GM18511 (cell line): ENCODE measurements at regions not wholly inside any gene's neighbourhood (a gene's known extent, or its start where the extent isn't known, plus 50 kb on each side); places are given as distances from the start of the nearest gene placed in this dataset.
"Not testable (repeated sequence)": the region's sequence is repeated elsewhere in the genome, so short reads cannot be mapped to it uniquely, and the experiment has no call there.

ENCODE experiments used
- ATAC-seq: cut with Tn5 transposase; IDR thresholded peaks from one replicate; pipeline ENCODE4 v1.9.1; 2021; ENCODE audit warnings: mild to moderate bottlenecking, moderate library complexity; ENCODE audit not compliant: unreplicated experiment

GRCh38 chr13:26482451-26483197, 74.9 kb upstream of the WASF3 start:
- peak; percentile 81 for ATAC-seq

- no peak for ATAC-seq
These were observed 73.9 kb upstream of the WASF3 start for GRCh38 chr13:26483546-26483945.

GRCh38 chr13:26484196-26484595, 73.3 kb upstream of the WASF3 start:
- ATAC-seq = no peak

- ATAC-seq = no peak
These were observed 72.2 kb upstream of the WASF3 start for GRCh38 chr13:26485288-26485687.

- no peak for ATAC-seq
These were observed 71.7 kb upstream of the WASF3 start for GRCh38 chr13:26485786-26486185.

- no peak for ATAC-seq
These were observed 70.9 kb upstream of the WASF3 start for GRCh38 chr13:26486550-26486949.

- no peak for ATAC-seq
These were observed 69.7 kb upstream of the WASF3 start for GRCh38 chr13:26487781-26488180.

- ATAC-seq = no peak
These were observed 69.1 kb upstream of the WASF3 start for GRCh38 chr13:26488236-26489003.

GRCh38 chr13:26492301-26492700, 65.2 kb upstream of the WASF3 start:
- ATAC-seq = not testable (repeated sequence)

GRCh38 chr13:26494571-26495195, 62.8 kb upstream of the WASF3 start:
- no peak for ATAC-seq

GRCh38 chr13:26495750-26496149, 61.7 kb upstream of the WASF3 start:
- no peak for ATAC-seq

GRCh38 chr13:26497968-26498511, 59.4 kb upstream of the WASF3 start:
- no peak for ATAC-seq

- ATAC-seq = no peak
These were observed 58.6 kb upstream of the WASF3 start for GRCh38 chr13:26498656-26499601.

GRCh38 chr13:26500618-26501320, 56.7 kb upstream of the WASF3 start:
- no peak for ATAC-seq

GRCh38 chr13:26501641-26502040, 55.8 kb upstream of the WASF3 start:
- no peak for ATAC-seq

- no peak for ATAC-seq
These were observed 54.7 kb upstream of the WASF3 start for GRCh38 chr13:26502826-26503225.

- ATAC-seq = no peak
These were observed 53.5 kb upstream of the WASF3 start for GRCh38 chr13:26503826-26504594.
